HFFc6 (cell line): ENCODE measurements at regions not wholly inside any gene's neighbourhood (a gene's known extent, or its start where the extent isn't known, plus 50 kb on each side); places are given as distances from the start of the nearest gene placed in this dataset.

ENCODE experiments used
- DNase-seq: peaks from one replicate; pipeline ENCODE4 v3.0.0-alpha.2; 2018
- H3K27ac Mint-ChIP-seq: 2 replicates; pipeline ENCODE4 v1.8.0; 2020; ENCODE audit warnings: mild to moderate bottlenecking, mixed read lengths
- H3K27me3 Mint-ChIP-seq: 2 replicates; pipeline ENCODE4 v1.8.0; 2021; ENCODE audit warnings: mild to moderate bottlenecking, moderate library complexity, mixed read lengths; ENCODE audit not compliant: insufficient read depth
- H3K36me3 Mint-ChIP-seq: 2 replicates; pipeline ENCODE4 v1.8.0; 2021; ENCODE audit warnings: low read depth, mixed read lengths
- H3K4me1 Mint-ChIP-seq: 2 replicates; pipeline ENCODE4 v1.8.0; 2020; ENCODE audit warnings: low read depth, mixed read lengths
- H3K4me3 Mint-ChIP-seq: 2 replicates; pipeline ENCODE4 v1.8.0; 2020; ENCODE audit warnings: mild to moderate bottlenecking, moderate library complexity, mixed read lengths
- H3K9me3 Mint-ChIP-seq: 2 replicates; pipeline ENCODE4 v1.8.0; 2020; ENCODE audit warnings: mild to moderate bottlenecking, mixed read lengths
- CTCF ChIP-seq: fragments of 200-600 bp; sonication (generic); IDR thresholded peaks from 2 replicates; pipeline ENCODE4 v1.5.0; 2021; ENCODE audit warnings: antibody characterized with exemption, mild to moderate bottlenecking

- Mint-ChIP-seq H3K9me3 (no peaks in the 10 kb centered on the region), H3K27ac (no peak overlapping the region), H3K27me3 (no peaks in the 10 kb centered on the region), H3K4me3 (no peak overlapping the region), H3K36me3 (no peaks in the 10 kb centered on the region), H3K4me1 (no peaks in the 10 kb centered on the region; the same call in 1 of the 2 replicates)
- DNase-seq = no peak
- no peak for TF ChIP-seq CTCF
Measured at GRCh38 chr7:12985228-12985627, 297.8 kb downstream of the ARL4A start.

- no peaks in the 10 kb centered on the region for H3K27me3 Mint-ChIP-seq
- no peak overlapping the region for H3K4me3 Mint-ChIP-seq
- DNase-seq = no peak
- TF ChIP-seq CTCF = no peak
- H3K4me1 Mint-ChIP-seq = no peaks in the 10 kb centered on the region; the same call in 1 of the 2 replicates
- H3K27ac Mint-ChIP-seq = no peak overlapping the region
- H3K9me3 Mint-ChIP-seq = no peaks in the 10 kb centered on the region
- H3K36me3 Mint-ChIP-seq = no peaks in the 10 kb centered on the region
Measured at GRCh38 chr7:12985752-12986151, 298.3 kb downstream of the ARL4A start.

GRCh38 chr7:12987238-12987637 is 299.8 kb downstream of the ARL4A start:
- Mint-ChIP-seq H3K27ac (no peak overlapping the region), H3K27me3 (no peaks in the 10 kb centered on the region), H3K4me3 (no peak overlapping the region), H3K9me3 (no peaks in the 10 kb centered on the region), H3K4me1 (no peaks in the 10 kb centered on the region; the same call in 1 of the 2 replicates), H3K36me3 (no peaks in the 10 kb centered on the region)
- no peak for TF ChIP-seq CTCF
- DNase-seq = no peak

- no peaks in the 10 kb centered on the region; the same call in 1 of the 2 replicates for H3K4me1 Mint-ChIP-seq
- TF ChIP-seq CTCF = no peak
- no peak overlapping the region for H3K27ac Mint-ChIP-seq
- no peaks in the 10 kb centered on the region for H3K36me3 Mint-ChIP-seq
- H3K9me3 Mint-ChIP-seq = no peaks in the 10 kb centered on the region
- H3K4me3 Mint-ChIP-seq = no peak overlapping the region
- no peaks in the 10 kb centered on the region for H3K27me3 Mint-ChIP-seq
- DNase-seq = no peak
Measured at GRCh38 chr7:12990440-12990839, 303.0 kb downstream of the ARL4A start.

- Mint-ChIP-seq H3K36me3 (no peaks in the 10 kb centered on the region), H3K4me3 (no peak overlapping the region), H3K27ac (no peak overlapping the region), H3K27me3 (peaks cover 3% of the 10 kb centered on the region; the same call in 1 of the 2 replicates), H3K4me1 (no peaks in the 10 kb centered on the region; the same call in 1 of the 2 replicates), H3K9me3 (no peaks in the 10 kb centered on the region)
- DNase-seq = no peak
- no peak for TF ChIP-seq CTCF
Measured at GRCh38 chr7:12993025-12993424, 305.6 kb downstream of the ARL4A start.
